OCI-LY1 (cell line): ENCODE measurements at regions not wholly inside any gene's neighbourhood (a gene's known extent, or its start where the extent isn't known, plus 50 kb on each side); places are given as distances from the start of the nearest gene placed in this dataset.

ENCODE experiments used
- H2AFZ ChIP-seq: fragments of 200-600 bp; sonication (generic), shearing (Covaris generic); 2 replicates; pipeline ENCODE4 v1.6.0; 2014; ENCODE audit warnings: antibody characterized with exemption, mild to moderate bottlenecking, low read length
- H3F3A ChIP-seq: fragments of 200-600 bp; sonication (generic), shearing (Covaris generic); 2 replicates; pipeline ENCODE4 v1.6.0; 2014; ENCODE audit warnings: mild to moderate bottlenecking, antibody characterized with exemption, low read length, moderate library complexity; ENCODE audit not compliant: insufficient read depth
- H3K27ac ChIP-seq: fragments of 200-600 bp; sonication (generic); 2 replicates; pipeline ENCODE4 v1.5.1; 2014; ENCODE audit warnings: low read length, mixed run types, mild to moderate bottlenecking, low read depth; ENCODE audit not compliant: poor library complexity, severe bottlenecking
- H3K27me3 ChIP-seq: fragments of 200-600 bp; sonication (generic); 2 replicates; pipeline ENCODE4 v1.6.0; 2014; ENCODE audit warnings: antibody characterized with exemption, mild to moderate bottlenecking, low read length, moderate library complexity; ENCODE audit not compliant: insufficient read depth
- H3K36me3 ChIP-seq: fragments of 200-600 bp; sonication (generic); 2 replicates; pipeline ENCODE4 v1.6.1; 2014; ENCODE audit warnings: mild to moderate bottlenecking, antibody characterized with exemption, low read length, moderate library complexity, mixed read lengths; ENCODE audit not compliant: insufficient read depth
- H3K4me1 ChIP-seq: fragments of 200-600 bp; sonication (generic); 2 replicates; pipeline ENCODE4 v1.5.1; 2014; ENCODE audit warnings: mild to moderate bottlenecking, low read length, moderate library complexity; ENCODE audit not compliant: insufficient read depth, severe bottlenecking
- H3K4me2 ChIP-seq: fragments of 200-600 bp; sonication (generic), shearing (Covaris generic); 2 replicates; pipeline ENCODE4 v1.6.1; 2014; ENCODE audit warnings: low read length
- H3K4me3 ChIP-seq: fragments of 200-600 bp; sonication (generic); 2 replicates; pipeline ENCODE4 v1.5.1; 2014; ENCODE audit warnings: low read length, low read depth, mild to moderate bottlenecking, mixed read lengths; ENCODE audit not compliant: poor library complexity, severe bottlenecking
- H3K79me2 ChIP-seq: fragments of 200-600 bp; shearing (Covaris generic); 2 replicates; pipeline ENCODE4 v1.6.1; 2016; ENCODE audit warnings: mixed run types, low read length, mixed read lengths; ENCODE audit not compliant: insufficient read depth
- H3K9ac ChIP-seq: fragments of 200-600 bp; sonication (generic), shearing (Covaris generic); 2 replicates; pipeline ENCODE4 v1.6.1; 2014; ENCODE audit warnings: mild to moderate bottlenecking, low read length, mixed read lengths
- H3K9me2 ChIP-seq: fragments of 200-600 bp; sonication (generic), shearing (Covaris generic); 2 replicates; pipeline ENCODE4 v1.6.1; 2014; ENCODE audit warnings: low read depth, mild to moderate bottlenecking, low read length, mixed read lengths
- H3K9me3 ChIP-seq: fragments of 200-600 bp; shearing (Covaris generic); 2 replicates; pipeline ENCODE4 v1.6.1; 2014; ENCODE audit warnings: low read length, mixed read lengths
- H4K20me1 ChIP-seq: fragments of 200-600 bp; sonication (generic), shearing (Covaris generic); 2 replicates; pipeline ENCODE4 v1.6.0; 2016; ENCODE audit warnings: mild to moderate bottlenecking, low read length; ENCODE audit not compliant: insufficient read depth
- CTCF ChIP-seq: fragments of 200-600 bp; sonication (generic), shearing (Covaris generic); IDR thresholded peaks from 2 replicates; pipeline ENCODE4 v1.5.1; 2017; ENCODE audit warnings: mild to moderate bottlenecking, antibody characterized with exemption, low read length, moderate library complexity, mixed read lengths
- EZH2 ChIP-seq: fragments of 200-600 bp; sonication (generic), shearing (Covaris generic); IDR thresholded peaks from 2 replicates; pipeline ENCODE4 v1.8.0; 2017; ENCODE audit warnings: borderline replicate concordance, mixed run types, mild to moderate bottlenecking, antibody characterized with exemption, low read length, moderate library complexity, mixed read lengths

DNA sequence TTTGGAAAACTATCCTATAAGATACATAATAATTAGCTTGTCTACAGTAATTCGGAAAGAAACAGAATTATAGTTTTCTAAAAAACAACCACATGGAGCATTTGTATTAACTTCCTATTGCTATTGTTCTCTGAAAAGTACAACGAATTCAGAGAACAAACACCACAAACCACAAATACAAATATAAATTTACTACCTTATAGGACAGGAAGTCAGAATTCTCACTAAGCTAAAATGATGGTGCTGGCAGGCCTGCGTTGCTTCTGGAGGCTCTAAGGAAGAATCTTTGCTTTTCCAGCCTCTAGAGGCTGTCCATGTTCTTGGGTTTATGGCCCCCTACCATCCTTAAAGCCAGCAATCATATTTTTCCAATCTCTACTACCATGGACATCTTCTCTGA is 173.6 kb upstream of the TCF21 start:
- no peaks in the 10 kb centered on the region for H3K79me2 ChIP-seq
- no peaks in the 10 kb centered on the region for H3K9me3 ChIP-seq
- H3K27me3 ChIP-seq = no peaks in the 10 kb centered on the region
- TF ChIP-seq EZH2 (no peak), CTCF (no peak)
- H4K20me1 ChIP-seq = no peaks in the 10 kb centered on the region
- no peaks in the 10 kb centered on the region for H3K4me1 ChIP-seq
- H3K27ac ChIP-seq = no peak overlapping the region
- no peak overlapping the region for H3K9ac ChIP-seq
- H3K4me3 ChIP-seq = no peak overlapping the region
- H3K36me3 ChIP-seq = no peaks in the 10 kb centered on the region
- H2AFZ ChIP-seq = no peak overlapping the region
- H3F3A ChIP-seq = no peaks in the 10 kb centered on the region
- no peak overlapping the region for H3K4me2 ChIP-seq
- no peaks in the 10 kb centered on the region for H3K9me2 ChIP-seq

GRCh38 chr6:133724726-133725125 is 164.2 kb upstream of the TCF21 start:
- no peak overlapping the region for H3K9ac ChIP-seq
- H3K9me2 ChIP-seq = no peaks in the 10 kb centered on the region
- no peak overlapping the region for H3K27ac ChIP-seq
- no peaks in the 10 kb centered on the region for H3F3A ChIP-seq
- TF ChIP-seq EZH2 (no peak), CTCF (no peak)
- no peaks in the 10 kb centered on the region for H3K36me3 ChIP-seq
- H3K4me3 ChIP-seq = no peak overlapping the region
- no peak overlapping the region for H3K4me2 ChIP-seq
- no peaks in the 10 kb centered on the region for H4K20me1 ChIP-seq
- no peaks in the 10 kb centered on the region for H3K79me2 ChIP-seq
- H3K27me3 ChIP-seq = no peaks in the 10 kb centered on the region
- no peaks in the 10 kb centered on the region for H3K9me3 ChIP-seq
- H2AFZ ChIP-seq = no peak overlapping the region
- no peaks in the 10 kb centered on the region for H3K4me1 ChIP-seq

DNA sequence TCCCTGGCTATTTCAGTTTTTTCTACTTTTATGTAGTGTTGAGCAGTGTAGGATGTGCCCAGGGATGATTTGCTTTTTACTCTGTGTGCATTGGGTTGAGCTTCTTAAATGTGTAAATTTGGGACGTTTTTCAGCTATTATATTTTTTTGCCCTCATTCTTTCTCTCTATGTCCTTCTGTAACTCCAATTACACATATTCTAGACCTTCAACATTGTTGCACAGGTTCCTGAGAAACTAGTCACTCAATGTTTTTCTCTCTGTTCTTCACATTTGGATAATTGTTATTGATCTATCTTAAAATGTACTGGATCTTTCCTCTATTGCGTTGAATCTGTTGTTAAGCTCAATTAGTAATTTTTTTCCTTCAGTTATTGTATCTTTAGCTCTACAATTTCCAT is 162.7 kb upstream of the TCF21 start:
- no peak overlapping the region for H3K4me2 ChIP-seq
- H3K79me2 ChIP-seq = no peaks in the 10 kb centered on the region
- H3K9me3 ChIP-seq = no peaks in the 10 kb centered on the region
- H3K9ac ChIP-seq = no peak overlapping the region
- H2AFZ ChIP-seq = no peak overlapping the region
- no peaks in the 10 kb centered on the region for H3K27me3 ChIP-seq
- no peak for TF ChIP-seq CTCF
- no peak for TF ChIP-seq EZH2
- H3K9me2 ChIP-seq = no peaks in the 10 kb centered on the region
- H3F3A ChIP-seq = no peaks in the 10 kb centered on the region
- H3K4me1 ChIP-seq = no peaks in the 10 kb centered on the region
- no peak overlapping the region for H3K27ac ChIP-seq
- H4K20me1 ChIP-seq = no peaks in the 10 kb centered on the region
- H3K4me3 ChIP-seq = no peak overlapping the region
- no peaks in the 10 kb centered on the region for H3K36me3 ChIP-seq
